ENCODE measurements at regions not wholly inside any gene's neighbourhood (a gene's known extent, or its start where the extent isn't known, plus 50 kb on each side); places are given as distances from the start of the nearest gene placed in this dataset.

- DNase-seq = no peak
Measured at GRCh38 chr14:56899829-56900228, 89.5 kb upstream of the OTX2 start.

GRCh38 chr14:56896922-56897321, 86.6 kb upstream of the OTX2 start:
- DNase-seq = no peak

DNA sequence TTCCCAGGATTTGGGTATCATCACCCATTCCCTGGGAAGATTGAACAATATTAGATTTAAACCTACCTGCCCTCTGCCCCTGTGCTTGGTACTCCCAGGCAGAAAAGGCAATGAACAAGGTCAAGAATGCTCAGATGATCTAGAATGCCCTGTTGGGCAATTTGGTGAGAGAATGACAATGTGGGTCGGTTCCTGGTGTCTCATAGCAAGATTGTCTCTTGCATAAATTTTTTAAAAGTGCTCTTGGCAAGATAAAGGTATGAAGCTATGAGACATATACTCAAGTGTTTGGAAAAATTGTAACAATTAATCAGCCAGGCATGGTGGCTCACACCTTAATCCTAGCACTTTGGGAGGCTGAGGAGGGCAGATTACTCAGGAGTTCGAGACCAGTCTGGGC, 86.0 kb upstream of the OTX2 start:
- no peak for DNase-seq

GRCh38 chr14:56895154-56895553, 84.9 kb upstream of the OTX2 start:
- DNase-seq = no peak

GRCh38 chr14:56894591-56894991, 84.3 kb upstream of the OTX2 start:
- DNase-seq = no peak

DNA sequence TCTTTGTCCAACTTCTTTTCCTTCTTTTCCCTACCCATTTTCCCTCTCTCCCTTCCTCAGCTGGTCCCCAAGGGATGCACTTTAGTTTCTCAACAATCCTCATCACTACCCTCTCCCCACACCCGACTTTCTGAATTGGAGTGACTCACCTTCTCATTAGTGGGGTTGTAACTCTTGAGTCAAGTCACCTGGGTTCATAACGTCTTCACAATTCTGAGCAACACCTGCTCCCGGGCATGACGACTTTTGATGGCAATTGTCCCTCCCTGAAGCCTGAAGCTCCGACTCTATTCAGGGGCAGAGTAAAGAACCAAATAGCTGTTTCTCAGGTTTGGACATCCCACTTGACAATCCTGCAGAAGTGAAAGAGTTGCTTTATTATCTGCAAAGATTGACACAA, 82.7 kb upstream of the OTX2 start:
- no peak for DNase-seq

- no peak for DNase-seq
Measured at GRCh38 chr14:56891226-56891625, 80.9 kb upstream of the OTX2 start.

DNA sequence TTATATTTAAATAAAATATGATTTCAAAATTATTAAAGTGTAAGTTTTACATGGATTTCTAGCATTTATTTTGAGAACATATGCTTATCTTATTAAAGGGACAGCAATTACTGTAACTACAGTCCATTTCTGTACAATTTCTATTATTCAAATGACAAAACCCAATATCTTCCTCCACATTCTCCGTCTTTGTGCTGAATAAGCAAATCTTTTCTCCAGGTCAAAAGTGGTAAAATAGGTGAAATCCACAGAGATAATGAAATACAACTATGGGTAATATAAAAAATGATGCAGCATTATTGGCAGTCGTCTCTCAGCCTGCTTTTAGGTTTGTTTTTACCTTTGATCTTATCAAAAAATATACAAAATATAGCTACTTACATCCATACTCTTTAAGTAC, 79.4 kb upstream of the OTX2 start:
- DNase-seq = no peak

- no peak for DNase-seq
Measured at GRCh38 chr14:56888274-56888673, 78.0 kb upstream of the OTX2 start.

- DNase-seq = no peak
Measured at GRCh38 chr14:56887216-56887615, 76.9 kb upstream of the OTX2 start.

- DNase-seq = no peak
Measured at GRCh38 chr14:56886471-56887062, 76.3 kb upstream of the OTX2 start.

DNA sequence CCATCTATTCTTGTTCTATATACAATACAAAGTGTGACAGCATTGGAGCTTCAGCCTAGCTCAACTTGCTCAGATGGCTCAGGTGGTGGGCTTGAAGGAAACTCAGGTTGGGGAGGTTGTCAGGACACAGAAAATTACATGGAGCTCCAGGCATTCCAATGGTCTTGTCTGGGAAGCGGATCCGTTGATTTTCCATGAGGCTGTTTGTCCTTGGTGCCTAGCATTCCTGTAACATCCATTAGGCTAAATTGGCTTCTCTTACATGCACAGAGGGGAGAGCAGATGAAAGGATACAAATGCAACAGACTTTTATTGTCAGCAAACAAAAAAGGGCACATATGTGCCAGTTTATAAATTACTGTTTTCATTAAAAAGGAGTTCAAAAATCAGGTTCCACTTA, 75.5 kb upstream of the OTX2 start:
- DNase-seq = no peak

- DNase-seq = no peak
Measured at GRCh38 chr14:56884617-56885016, 74.3 kb upstream of the OTX2 start.

DNA sequence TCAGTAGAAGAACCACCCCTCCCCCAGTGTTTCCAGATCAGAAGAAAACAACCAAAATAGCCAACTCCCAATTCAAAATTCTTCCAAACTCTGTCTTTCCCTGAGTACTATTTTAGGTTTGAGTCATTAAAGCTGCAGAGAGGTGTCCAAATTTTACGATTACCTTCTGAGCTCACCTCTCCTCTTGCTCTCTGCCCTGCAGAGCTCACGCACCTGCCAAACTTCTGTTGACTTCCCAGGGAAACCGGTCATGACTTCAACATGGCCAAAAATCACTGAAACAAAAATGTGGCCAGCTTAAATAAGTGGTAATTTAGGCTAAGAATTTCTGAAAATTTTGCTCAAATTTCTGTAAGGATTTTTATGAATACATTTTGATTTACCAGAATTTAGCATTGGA, 70.9 kb upstream of the OTX2 start:
- no peak for DNase-seq

GRCh38 chr14:56878766-56879165, 68.5 kb upstream of the OTX2 start:
- no peak for DNase-seq

- DNase-seq = no peak
Measured at GRCh38 chr14:56875104-56875675, 64.9 kb upstream of the OTX2 start.

DNA sequence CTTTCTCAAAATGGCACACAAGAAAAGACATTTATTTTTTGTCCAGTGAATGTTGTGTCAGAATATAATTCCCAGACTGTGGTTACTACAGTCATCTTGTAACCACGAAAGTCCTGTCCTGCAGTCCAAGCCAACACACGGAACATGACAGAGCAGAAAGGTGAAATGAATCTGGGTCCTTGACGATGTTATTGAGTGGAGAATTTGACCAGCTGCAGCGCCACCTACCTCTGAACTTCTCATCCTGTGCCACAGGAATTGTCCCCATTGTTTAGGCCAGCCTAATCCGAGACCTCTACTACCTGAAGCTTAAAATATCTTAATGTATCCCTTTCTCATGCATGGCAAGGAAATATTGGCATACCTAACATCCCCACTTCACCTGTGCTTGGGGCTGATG, 64.1 kb upstream of the OTX2 start:
- peak; percentile 38 for DNase-seq

DNA sequence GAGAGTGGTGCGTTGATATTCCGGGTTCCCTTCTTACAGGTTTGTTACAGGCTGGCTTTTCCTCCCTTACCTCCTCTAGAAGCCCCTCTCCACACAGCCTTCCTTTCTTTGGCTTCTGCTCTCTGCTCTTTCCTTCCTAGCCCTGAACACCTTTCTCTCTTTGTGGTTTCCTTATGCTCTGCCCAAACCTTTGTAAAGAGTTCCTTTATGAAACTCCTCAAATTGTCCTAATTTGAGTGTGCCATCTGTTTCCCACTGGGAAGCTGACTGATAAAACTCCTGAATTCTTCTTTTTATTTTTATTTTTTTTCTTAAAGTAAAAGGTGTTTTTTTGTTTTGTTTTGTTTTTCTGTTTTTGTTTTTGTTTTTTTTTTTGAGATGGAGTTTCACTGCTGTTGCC, 60.1 kb upstream of the OTX2 start:
- DNase-seq = no peak

DNA sequence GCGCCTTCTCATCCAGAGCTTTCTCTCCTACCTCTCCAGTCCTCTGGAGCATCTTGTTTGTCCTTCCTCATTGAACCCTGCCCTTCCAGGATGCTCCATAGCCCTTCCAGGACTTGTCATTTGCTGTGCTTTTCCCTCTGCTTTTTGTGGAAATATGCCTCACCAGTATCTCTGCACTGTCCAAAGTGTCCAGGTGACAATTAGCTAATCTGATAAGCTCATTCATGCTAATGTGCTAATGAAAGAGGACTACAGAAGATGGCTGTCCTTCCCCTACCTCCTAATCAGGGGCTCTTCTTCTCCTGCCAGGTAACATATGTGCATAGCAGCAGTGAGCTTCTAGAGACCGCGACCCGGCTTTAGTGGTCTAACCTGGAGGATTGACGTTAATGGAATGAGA, 58.4 kb upstream of the OTX2 start:
- DNase-seq = no peak

DNA sequence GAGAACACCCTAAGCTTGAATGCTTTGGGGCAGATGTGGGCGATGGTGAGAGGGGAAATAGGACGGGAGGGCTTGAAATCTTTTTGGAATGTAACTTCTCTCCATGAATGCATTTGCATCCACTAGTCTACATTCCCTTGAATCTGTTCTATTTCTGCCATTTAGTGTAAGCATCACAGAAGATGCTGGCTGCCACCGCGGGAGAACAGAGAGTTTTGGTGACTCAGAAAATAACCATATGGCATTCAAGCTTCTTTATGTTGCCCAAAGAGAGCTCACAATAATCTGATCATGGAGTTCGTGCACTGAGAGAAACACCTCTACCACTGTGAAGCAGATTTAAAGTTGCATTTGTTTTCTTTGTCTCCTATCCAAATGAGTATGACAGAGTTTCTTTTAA, 52.6 kb upstream of the OTX2 start:
- no peak for DNase-seq

DNA sequence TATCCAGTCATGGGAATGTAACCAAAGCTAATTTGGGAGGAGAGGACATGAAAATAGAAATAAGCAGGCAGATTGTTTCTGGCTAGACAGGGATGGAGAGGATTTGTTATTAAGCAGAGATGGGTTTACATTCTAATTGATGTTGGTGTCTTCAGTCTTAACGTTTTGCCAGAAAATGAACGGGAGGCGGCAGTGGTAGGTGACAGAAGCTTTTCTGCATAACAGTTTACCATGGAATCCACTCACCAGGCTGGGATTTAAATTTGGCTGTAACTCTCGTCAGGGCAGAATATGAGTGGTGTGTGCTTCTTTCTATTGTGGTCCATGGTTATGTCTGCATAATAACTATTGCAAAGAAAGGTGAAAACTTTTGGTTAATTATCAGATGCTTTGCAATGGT, 50.2 kb upstream of the OTX2 start:
- no peak for DNase-seq

Data from COR-L47 (cell line).